GM18498 (cell line): ENCODE measurements at regions not wholly inside any gene's neighbourhood (a gene's known extent, or its start where the extent isn't known, plus 50 kb on each side); places are given as distances from the start of the nearest gene placed in this dataset.

Experiments used
- ATAC-seq: cut with Tn5 transposase; IDR thresholded peaks from one replicate; pipeline ENCODE4 v1.9.1; 2021; ENCODE audit warnings: mild to moderate bottlenecking, moderate library complexity; ENCODE audit not compliant: unreplicated experiment

DNA sequence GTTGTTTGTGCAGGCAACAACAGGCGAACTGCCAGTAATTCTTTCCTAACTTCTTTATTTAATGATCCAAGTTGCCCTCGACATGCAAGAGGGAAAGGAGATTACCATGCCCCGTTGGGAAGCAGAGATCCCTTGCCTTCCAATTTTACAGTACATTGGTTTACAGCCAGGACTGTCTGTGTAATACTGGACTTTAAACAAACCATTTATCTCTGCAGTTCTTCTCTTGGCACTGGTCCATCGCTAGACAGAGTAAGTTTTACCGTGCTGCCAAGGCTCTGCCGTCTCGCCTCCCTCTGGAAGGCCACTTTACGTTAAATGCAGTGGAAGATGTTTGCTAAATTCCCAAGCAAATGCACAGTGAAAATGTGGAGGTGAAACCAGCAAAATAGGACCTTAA is 660.3 kb upstream of the PRKX start:
- ATAC-seq = no peak

DNA sequence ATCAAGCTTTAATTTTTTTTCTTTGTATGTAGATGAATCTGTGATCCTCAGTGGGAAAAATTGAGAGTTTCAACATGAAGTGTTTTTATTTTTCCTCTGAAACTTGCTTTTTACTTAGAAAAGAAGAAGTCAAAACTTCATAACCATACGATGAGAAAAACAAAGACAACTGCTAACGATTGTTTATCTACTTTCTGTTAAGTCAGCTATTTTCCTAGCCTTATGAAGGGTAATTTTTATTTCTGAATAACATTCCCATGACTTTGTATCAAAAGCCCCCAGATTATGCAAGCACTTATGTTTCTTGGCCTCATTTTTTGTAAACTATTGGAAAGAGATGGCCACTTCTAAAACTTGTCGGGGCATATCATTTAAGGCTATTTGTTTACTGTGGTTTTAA is 645.1 kb upstream of the PRKX start:
- no peak for ATAC-seq

DNA sequence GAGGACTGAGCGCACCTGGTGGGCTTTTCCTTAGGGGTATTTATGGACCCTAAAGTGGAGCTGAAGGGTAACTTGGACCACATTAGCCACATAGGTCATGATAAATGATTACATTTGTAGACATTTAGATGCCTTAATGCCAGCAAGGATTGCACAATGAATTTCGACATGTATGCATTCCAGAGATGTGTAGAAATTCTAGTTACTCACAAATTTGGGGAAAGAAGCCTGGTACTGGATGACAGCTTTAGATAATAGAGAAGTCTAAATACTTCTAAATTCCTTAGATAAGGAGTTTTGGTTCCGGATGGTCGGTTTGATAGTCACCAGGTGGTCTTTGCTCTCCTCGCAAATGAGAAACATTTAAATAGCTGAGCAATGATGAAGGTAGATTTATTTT is 609.5 kb upstream of the PRKX start:
- no peak for ATAC-seq

DNA sequence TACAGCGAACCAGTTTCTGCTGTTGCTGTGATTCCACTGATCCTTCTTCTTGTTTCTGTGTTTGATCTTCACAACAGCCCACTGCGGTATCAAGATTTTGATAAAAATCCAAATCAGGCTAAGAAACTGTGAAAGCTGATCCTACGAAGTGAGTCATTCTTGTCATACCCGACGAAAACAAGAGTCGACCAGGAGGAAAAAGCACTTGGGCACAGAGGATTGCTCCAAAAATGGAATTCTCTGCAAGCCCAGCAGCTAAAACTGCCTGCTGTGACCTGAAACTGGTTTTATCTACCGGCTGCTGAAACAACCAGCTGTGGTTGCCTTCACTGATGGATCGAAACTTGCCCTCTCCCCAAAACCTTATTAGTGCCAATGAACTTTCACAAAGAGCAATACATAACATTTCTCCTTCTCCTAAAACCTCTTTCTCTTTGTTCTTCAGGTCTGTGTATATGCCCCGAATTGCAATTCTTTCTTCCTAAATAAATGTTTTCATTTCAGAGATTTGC is 607.0 kb upstream of the PRKX start:
- ATAC-seq = no peak

DNA sequence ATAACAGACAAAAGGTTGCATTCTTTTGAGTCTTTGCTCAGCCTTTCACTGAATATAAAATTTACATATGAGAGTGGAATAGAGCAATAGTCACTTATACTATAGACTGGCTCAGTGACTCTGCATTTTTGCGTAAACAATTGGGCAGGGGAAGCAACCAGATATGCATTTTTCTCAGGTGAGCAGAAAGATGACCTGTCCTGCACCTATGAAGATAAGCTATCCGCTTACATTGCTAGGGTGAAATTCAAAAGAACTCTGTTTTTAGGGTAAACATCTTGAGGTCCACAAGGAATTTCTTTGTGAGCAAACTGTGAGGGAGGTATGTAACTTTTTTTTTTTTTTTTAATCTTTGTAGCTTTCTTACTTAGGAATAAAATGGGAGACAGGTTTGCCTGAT is 602.4 kb upstream of the PRKX start:
- no peak for ATAC-seq

DNA sequence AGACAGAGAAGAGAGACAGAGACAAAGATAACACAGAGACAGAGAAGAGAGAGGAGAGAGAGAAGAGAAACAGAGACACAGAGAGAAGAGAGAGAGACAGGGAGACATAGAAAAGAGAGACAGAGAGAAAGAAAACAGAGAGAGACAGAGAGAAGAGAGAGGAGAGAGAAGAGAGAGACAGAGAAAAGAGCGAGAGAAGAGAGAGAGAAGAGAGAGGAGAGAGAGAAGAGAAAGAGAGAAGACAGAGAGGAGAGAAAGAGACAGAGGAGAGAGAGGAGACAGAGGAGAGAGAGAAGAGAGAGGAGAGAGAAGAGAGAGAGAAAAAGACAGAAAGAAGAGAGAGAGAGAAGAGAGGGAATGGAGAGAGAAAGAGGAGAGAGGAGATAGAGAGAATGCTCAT is 601.1 kb upstream of the PRKX start:
- ATAC-seq = no peak

DNA sequence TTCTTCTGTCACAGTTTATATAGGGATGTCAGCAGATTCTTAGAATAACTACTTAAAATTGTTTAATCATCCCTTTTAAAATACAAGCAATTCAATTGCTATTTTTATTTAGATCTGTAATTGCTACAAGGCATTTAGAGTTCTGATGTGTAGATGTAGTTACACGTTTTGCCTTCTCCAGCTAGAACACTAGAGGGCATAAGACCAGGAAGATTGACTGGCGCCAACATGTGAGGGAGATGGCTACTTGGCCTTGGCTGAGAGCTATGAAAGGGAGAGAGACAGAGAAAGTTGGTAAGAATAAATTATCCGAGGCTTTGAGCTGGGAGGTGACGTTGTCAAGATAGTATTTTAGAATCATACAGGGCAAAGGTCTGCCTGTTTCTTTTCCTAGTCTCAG is 563.7 kb upstream of the PRKX start:
- ATAC-seq = no peak

DNA sequence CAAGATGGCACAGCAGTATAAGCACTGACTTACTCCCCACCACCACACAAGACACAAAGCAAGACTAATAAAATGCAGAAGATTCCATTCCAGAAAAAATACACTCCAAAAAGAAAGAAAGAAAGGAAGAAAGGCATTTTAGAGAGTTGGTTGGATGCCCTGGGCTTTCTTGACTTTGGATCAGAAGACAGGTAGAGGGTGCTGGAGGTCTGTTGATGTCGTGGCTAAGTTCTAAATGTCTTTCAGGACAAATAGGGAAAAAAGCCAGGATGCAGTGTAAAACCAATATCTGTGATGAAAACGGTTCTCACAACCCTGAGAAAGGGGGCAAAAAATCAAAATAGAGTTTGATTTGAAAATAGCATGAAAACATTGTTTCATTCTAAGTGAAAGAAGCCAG is 555.2 kb upstream of the PRKX start:
- ATAC-seq = no peak

DNA sequence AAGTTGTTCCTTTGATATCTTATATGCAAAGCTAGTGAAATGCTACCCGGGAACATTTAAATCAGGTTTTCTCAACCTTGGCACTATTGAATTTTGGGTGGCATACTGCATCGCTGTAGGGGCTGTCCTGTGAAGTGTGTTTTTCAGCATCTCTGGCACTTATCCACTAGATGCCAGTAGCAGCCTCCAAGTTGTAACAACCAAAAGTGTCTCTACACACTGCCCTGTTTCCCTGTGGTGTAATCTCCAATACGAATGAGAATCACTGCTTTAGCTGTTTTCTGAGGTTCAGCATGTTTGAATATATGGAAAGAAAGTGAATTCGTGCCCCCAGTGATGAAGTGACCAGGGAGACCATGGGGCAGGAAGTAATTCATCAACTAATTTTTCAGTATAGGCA is 551.6 kb upstream of the PRKX start:
- ATAC-seq = no peak

DNA sequence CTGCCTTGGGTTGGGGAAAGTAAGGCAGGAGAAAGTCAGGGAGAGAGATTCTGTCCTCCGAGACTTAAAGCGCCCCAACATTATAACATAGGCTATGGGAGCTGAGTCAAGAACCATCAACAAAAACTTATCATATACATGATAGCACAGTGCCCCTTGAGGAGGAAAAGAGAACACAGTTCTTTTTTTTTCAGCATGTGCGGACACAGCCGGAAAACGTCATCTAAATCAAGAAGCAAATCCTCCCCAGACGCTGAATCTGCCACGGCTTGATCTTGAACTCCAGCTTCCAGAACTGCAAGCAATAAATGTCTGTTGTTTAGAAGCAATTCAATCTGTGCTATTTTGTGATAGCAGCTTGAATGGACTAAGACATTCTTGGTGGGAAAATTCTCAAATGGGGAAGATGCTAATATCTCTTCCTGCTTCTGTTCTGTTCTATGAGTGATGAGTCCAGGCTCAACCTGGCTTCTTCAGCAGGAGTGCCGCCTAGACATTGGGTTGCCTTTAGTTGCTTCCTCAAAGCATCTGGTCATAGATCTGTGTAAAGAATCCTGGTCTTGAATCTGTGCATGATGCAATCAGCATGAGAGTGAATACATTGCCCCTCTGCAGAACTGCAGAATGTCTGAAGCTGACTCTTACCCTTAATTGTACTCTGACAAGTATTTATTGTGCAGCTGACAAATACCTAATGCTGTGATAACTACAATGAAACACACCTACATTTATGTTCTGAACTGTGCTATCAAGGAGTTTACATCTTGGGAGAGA is 549.8 kb upstream of the PRKX start:
- ATAC-seq = no peak

DNA sequence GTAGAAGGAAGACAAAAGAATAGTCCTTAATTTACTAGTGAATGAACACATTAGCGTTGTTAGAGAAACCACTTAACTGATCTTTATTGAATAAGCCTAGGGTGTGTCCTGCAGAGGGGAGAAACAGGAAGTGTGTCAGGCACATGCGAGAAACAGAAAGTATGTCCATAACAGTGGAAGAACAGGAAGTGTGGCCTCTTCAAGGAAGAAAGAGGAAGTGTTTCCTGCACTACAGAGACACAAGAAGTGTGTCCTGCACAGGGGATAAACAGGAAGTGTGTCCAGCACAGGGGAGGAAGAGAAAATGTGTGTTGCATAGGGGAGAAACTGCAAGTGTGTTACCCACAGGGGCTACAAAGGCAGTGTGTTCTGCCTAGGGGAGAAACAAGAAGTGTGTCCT is 539.6 kb upstream of the PRKX start:
- ATAC-seq = no peak

DNA sequence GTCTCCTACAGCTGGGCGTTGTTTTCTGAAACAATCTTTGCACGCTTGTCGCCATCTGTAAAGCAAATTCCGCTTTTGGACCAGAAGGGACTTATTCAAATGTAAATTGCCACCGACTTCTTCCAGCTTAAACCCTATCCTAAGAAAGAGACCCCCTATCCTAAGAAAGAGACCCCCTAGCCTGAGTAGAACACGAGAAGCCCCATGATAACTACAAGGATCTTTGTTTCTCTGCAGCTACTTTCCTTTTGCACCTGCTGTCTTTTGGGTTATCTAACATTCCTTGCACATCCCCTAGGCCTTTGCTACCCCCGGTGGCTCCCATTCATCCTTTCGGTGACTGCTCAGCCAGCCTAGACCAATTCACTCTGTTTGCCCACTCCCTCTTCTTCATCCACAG is 536.0 kb upstream of the PRKX start:
- ATAC-seq = no peak

DNA sequence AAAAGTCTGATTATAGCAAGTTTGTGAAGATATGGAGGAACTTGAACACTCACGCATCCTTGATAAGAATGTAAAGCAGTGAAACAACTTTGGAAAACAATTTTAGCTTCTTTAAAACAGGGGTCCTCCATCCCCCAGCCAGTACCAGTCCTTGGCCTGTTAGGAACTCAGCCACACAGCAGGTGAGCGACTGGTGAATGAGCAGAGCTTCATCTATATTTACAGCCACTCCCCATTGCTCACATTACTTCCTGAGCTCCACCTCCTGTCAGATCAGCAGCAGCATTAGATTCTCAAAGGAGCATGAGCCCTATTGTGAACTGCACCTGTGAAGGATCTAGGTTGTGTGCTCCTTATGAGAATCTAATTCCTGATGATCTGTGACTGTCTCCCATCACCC is 530.3 kb upstream of the PRKX start:
- ATAC-seq = no peak

DNA sequence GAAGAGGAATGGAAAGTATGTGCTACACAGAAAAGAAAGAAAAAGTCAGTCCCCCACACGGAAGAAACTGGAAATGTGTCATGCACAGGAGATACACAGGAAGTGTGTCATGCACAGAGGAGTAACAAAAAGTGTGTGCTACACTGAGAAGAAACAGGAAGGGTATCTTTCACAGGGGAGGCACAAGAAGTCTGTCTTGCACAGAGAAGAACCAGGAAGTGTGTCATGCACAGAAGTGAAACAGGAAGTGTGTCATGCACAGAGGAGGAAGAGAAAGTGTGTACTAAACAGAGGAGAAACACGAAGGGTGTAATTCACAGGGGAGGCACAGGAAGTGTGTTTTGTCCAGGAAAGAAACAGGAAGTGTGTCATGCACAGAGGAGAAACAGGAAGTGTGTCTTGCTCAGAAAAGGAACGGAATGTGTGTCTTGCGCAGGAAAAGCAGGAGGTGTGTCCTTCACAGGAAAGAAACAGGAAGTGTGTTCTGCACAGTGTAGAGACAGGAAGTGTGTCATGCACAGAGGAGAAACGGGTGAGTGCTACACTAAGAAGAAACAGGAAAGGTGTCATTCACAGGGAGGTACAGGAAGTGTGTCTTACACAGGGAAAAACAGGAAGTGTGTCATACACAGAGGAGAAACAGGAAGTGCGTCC is 527.2 kb upstream of the PRKX start:
- no peak for ATAC-seq

DNA sequence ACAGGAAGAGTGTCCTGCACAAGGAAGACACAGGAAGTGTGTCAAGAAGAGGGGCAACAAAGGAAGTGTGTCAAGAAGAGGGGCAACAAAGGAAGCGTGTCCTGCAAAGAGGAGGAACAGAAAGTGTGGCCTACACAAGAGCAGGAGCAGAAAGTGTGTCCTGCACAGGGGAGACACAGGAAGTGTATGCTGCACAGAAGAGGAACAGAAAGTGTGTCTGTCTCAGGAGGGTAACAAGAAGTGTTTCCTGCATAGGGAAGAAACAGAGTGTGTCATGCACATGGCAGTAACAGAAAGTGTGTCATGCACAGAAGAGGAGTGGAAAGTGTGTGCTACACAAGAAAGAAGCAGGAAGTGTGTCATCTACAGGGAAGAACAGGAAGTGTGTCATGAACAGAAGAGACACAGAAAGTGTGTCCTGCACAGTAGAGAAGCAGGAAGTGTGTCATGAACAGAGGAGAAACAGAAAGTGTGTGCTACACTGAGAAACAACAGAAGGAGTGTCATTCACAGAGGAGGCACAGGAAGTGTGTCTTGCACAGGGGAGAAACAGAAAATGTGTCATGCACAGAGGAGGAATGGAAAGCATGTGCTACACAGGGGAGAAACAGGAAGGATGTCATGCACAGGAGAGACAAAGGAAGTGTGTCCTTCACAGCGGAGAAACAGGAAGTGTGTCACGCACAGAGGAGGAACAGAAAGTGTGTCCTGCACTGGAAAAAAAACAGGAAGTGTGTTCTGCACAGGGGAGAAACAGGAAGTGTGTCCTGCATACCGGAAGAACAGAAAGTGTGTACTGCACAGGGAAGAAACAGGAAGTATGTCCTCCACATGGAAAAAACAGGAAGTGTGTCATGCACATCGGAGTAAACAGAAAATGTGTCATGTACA is 526.4 kb upstream of the PRKX start:
- ATAC-seq = no peak

DNA sequence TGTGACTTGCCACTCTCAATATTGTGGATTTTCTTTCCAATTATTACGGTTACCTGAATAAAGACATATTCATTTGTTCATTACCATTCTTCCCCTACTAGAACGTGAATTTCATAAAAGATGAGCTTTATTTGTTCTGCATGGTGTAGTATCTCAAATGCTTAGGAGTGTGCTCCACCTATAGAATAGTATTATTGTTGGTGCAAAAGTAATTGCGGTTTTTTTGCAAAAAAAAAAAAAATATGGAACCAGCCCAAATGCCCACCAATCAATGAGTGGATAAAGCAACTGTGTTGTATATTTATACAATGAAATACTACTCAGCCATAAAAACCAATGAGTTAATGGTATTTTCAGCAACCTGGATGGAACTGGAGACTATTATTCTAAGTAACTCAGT is 525.5 kb upstream of the PRKX start:
- ATAC-seq = no peak

DNA sequence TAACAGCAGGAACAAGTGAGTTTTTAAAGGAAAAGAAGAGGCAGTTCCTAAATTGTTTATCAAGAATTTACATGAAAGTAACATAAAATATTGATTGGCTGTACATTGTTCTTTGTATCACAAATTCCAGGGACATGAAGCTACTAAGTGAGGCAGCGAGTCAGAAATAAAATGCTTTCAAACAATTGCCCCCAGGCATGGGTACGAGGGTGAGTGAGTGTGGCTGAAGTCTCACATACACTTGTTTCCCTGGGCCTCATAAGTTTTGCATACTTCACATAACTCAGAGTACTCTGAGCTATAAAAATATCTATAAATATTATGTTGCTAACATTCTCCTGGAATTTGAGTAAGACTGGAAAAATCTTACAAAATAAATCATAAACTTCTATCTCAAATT is 511.6 kb upstream of the PRKX start:
- ATAC-seq = no peak

DNA sequence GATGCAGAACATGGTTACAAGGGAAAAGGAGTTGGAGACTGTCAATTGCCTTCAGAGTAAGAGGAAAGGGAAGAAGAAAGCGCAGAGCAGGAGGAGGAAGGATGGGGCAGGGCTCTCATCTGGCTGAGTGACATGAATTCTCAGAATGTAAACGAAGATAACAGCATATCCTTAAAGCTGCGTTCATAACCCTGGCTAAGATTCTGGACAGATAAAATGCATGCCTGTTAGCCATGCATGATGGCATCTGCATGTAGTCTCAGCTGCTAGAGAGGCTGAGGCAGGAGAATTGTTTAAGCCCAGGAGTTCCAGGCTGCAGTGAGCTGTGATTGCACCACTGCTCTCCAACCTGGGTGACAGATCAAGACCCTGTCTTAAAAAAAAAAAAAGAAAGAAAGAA is 493.5 kb upstream of the PRKX start:
- no peak for ATAC-seq

DNA sequence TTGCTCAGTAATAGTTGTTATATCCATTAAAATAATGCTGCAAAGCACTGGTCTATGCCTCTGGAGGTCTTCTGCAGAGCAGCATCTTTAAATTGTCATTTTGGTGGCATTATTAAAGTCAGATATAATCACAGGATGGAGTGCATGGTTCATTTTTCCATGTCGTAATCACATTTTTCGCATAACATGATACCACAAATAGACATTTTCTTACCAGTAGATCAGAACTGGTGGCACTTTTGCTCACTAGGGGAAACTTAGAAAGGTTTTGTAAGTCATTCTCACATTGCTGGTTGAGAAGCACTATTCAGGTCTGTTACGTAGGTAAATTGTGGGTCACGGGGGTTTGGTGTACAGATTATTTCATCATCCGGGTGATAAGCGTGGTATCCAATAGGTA is 484.5 kb upstream of the PRKX start:
- no peak for ATAC-seq

DNA sequence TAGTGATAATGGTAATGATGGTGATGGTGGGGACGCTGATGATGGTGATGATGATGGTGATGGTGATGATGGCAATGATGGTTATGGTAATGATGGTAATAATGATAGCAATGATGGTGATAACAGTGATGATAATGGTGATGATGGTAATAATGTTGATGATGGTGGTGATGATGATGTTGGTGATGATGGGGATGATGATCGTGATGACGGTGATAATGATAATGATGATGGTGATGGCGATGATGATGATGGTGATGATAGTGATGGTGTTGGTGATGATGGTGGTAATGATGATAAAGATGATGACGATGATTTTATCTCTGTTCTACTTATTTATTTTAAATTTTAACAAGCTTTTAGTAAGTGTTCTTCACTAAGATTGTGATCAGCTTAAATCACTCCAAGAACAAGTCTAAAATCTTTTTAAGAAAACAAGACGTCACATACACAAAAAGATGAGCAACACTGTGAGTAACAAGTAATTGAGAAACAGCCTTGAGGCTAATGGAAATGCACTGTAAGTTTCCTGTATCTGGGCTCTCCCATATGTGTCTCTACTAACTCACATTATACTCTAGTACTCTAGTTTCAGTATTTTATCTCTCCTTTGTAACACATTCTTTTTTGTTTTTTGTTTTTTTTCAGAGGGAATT is 480.2 kb upstream of the PRKX start:
- ATAC-seq = no peak

DNA sequence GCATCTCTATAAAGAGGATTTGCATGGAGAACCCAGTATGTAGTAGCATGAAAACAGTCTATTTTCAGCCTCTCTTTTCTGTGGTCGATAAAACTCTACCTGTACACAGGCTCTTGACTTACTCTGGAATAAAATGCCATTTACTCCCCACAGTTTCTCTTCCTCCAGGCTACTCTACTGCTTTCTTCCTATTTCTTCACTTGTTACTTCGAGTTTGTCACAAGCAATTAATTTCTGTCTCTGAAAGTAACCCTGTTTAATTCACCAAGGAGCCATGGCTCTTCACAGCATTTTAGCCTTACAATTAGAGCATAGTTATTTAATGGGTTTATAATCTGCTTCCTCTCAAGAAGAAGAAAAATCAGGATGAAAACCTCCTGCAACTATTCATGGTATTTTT is 472.9 kb upstream of the PRKX start:
- ATAC-seq = no peak
